ENCODE measurements at regions not wholly inside any gene's neighbourhood (a gene's known extent, or its start where the extent isn't known, plus 50 kb on each side); places are given as distances from the start of the nearest gene placed in this dataset.

GRCh38 chr2:111665551-111666116 is 218.4 kb downstream of the ANAPC1 start:
- peaks cover 0 to 19% (median 0%) of the 10 kb centered on the region in 5 donors for H3K4me1 ChIP-seq (ENCODE audit: control insufficient read depth in 5 of 5, insufficient read depth in 5 of 5, low read length in 5 of 5)
- ATAC-seq (ENCODE audit: insufficient read depth, low FRiP score) (no peak), DNase-seq (no peak)
- TF ChIP-seq CTCF (IDR thresholded peaks at IDR 0.05; ENCODE audit: control extremely low read depth, extremely low read depth): no peak
- no peak overlapping the region for H3K27ac ChIP-seq (ENCODE audit: low read depth in 1 of 2, low read length in 1 of 2)
- 97 to 98% methylated on average over 3 of the region's 3 CpGs for WGBS, 2 donors
- H3K9me3 ChIP-seq (ENCODE audit: control insufficient read depth in 4 of 4, insufficient read depth in 3 of 4, low read length in 3 of 4): peaks cover 0 to 2% (median 0%) of the 10 kb centered on the region in 4 donors
- no peaks in the 10 kb centered on the region for H3K36me3 ChIP-seq (ENCODE audit: control insufficient read depth in 4 of 4, insufficient read depth in 4 of 4, low read length in 4 of 4)
- no peak overlapping the region for H3K4me3 ChIP-seq
- H3K27me3 ChIP-seq (ENCODE audit: control insufficient read depth in 3 of 3, insufficient read depth in 3 of 3, low read length in 2 of 3): no peaks in the 10 kb centered on the region
- no peak overlapping the region for H3K9ac ChIP-seq (ENCODE audit: insufficient read depth in 1 of 2, low read length in 2 of 2)

- ATAC-seq (ENCODE audit: insufficient read depth, low FRiP score) (no peak), DNase-seq (no peak)
- no peaks in the 10 kb centered on the region for H3K27me3 ChIP-seq (ENCODE audit: control insufficient read depth in 3 of 3, insufficient read depth in 3 of 3, low read length in 2 of 3)
- no peak overlapping the region for H3K4me3 ChIP-seq
- H3K4me1 ChIP-seq (ENCODE audit: control insufficient read depth in 5 of 5, insufficient read depth in 5 of 5, low read length in 5 of 5): peaks cover 0 to 19% (median 0%) of the 10 kb centered on the region in 5 donors
- H3K27ac ChIP-seq (ENCODE audit: low read depth in 1 of 2, low read length in 1 of 2): no peak overlapping the region
- no peak for TF ChIP-seq CTCF (IDR thresholded peaks at IDR 0.05; ENCODE audit: control extremely low read depth, extremely low read depth)
- no peak overlapping the region for H3K9ac ChIP-seq (ENCODE audit: insufficient read depth in 1 of 2, low read length in 2 of 2)
- WGBS, 2 donors: 97 to 100% methylated on average over 2 of the region's 2 CpGs
- peaks cover 0 to 2% (median 0%) of the 10 kb centered on the region in 4 donors for H3K9me3 ChIP-seq (ENCODE audit: control insufficient read depth in 4 of 4, insufficient read depth in 3 of 4, low read length in 3 of 4)
- H3K36me3 ChIP-seq (ENCODE audit: control insufficient read depth in 4 of 4, insufficient read depth in 4 of 4, low read length in 4 of 4): no peaks in the 10 kb centered on the region
Observed at GRCh38 chr2:111666160-111666559, 217.8 kb downstream of the ANAPC1 start.

- no peak for TF ChIP-seq CTCF (IDR thresholded peaks at IDR 0.05; ENCODE audit: control extremely low read depth, extremely low read depth)
- WGBS, 2 donors: 89 to 91% methylated on average over 8 of the region's 8 CpGs
- no peak overlapping the region for H3K27ac ChIP-seq (ENCODE audit: low read depth in 1 of 2, low read length in 1 of 2)
- H3K4me1 ChIP-seq (ENCODE audit: control insufficient read depth in 5 of 5, insufficient read depth in 5 of 5, low read length in 5 of 5): peaks cover 0 to 19% (median 0%) of the 10 kb centered on the region in 5 donors
- H3K27me3 ChIP-seq (ENCODE audit: control insufficient read depth in 3 of 3, insufficient read depth in 3 of 3, low read length in 2 of 3): no peaks in the 10 kb centered on the region
- DNase-seq: no peak
- H3K9ac ChIP-seq (ENCODE audit: insufficient read depth in 1 of 2, low read length in 2 of 2): no peak overlapping the region
- ATAC-seq (ENCODE audit: insufficient read depth, low FRiP score): no peak
- no peaks in the 10 kb centered on the region for H3K9me3 ChIP-seq (ENCODE audit: control insufficient read depth in 4 of 4, insufficient read depth in 3 of 4, low read length in 3 of 4)
- H3K36me3 ChIP-seq (ENCODE audit: control insufficient read depth in 4 of 4, insufficient read depth in 4 of 4, low read length in 4 of 4): no peaks in the 10 kb centered on the region
- H3K4me3 ChIP-seq: no peak overlapping the region
Observed at GRCh38 chr2:111667001-111667400, 217.0 kb downstream of the ANAPC1 start.

Measured in lung (tissue), 11 donors.